ENCODE measurements at regions not wholly inside any gene's neighbourhood (a gene's known extent, or its start where the extent isn't known, plus 50 kb on each side); places are given as distances from the start of the nearest gene placed in this dataset.
"Not testable (repeated sequence)": the region's sequence is repeated elsewhere in the genome, so short reads cannot be mapped to it uniquely, and the experiment has no call there.

- TF ChIP-seq CTCF (conservative IDR thresholded peaks at IDR 0.05); ZFX (IDR thresholded peaks at IDR 0.05): not testable (repeated sequence)
These were observed 88.7 kb upstream of the ATXN3L start for GRCh38 chrX:13408599-13408998.
